ENCODE measurements at regions not wholly inside any gene's neighbourhood (a gene's known extent, or its start where the extent isn't known, plus 50 kb on each side); places are given as distances from the start of the nearest gene placed in this dataset.

- no peak for DNase-seq
These were observed 56.2 kb upstream of the PEX5L start for GRCh38 chr3:180092889-180093288.

GRCh38 chr3:180093535-180093934 lies 56.8 kb upstream of the PEX5L start:
- DNase-seq, result no peak

DNA sequence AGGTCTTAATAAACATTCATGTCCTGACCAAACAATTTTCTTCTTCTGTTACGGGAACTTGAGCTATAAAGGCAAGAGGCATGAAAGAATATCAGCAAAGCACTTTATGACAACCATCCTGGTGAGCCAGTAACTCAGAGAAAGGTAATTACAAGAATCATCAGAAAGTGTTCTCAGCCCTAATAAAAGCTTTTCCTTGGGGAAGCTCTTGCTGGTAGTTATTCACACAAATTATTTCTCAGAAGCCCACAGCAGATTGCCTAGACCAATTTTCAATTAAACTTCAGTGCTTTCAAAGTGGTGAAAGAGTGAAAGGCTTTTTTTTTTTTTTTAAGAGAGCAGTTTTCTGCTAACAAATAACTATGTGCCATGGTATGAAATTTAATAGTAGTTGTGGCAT lies 60.9 kb upstream of the PEX5L start:
- no peak for DNase-seq

DNA sequence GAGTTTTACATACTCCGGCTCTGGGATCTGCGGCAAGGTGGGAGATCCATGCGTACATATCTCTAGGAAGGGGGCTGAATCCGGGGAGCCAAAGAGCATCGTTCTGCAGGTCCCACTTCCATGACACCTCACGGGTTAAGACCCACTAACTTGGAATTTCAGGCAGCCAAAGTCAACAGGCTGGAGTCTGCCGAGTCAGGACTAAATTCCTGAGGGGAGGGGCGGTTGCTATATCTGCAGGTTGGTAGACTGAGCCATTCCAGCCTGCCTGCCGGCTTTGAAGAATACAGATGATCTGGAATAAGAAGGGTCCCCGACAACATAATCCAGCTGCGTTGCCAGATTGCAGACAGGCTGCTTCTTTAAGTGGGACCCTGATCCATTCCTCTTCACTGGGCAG lies 65.4 kb upstream of the PEX5L start:
- no peak for DNase-seq

DNA sequence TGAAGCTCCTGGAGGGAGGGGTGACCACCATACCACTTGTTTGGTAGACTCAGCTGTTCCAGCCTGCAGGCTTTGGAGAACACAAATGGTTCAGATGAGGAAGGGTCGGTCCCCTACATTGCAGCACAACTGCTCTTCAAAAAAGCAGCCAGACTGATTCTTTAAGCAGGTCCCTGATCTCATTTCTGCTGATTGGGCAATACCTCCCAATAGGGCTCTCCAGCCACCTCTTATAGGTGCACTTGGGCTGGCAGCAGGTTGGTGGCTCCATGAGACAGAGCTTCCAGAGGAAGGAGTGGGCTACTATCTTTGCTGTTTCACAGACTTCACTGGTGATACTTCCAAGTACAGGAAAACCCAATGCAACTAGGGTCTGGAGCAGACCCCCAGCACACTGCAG lies 65.9 kb upstream of the PEX5L start:
- no peak for DNase-seq

- DNase-seq, result no peak
These were observed 79.5 kb upstream of the PEX5L start for GRCh38 chr3:180116203-180116602.

DNA sequence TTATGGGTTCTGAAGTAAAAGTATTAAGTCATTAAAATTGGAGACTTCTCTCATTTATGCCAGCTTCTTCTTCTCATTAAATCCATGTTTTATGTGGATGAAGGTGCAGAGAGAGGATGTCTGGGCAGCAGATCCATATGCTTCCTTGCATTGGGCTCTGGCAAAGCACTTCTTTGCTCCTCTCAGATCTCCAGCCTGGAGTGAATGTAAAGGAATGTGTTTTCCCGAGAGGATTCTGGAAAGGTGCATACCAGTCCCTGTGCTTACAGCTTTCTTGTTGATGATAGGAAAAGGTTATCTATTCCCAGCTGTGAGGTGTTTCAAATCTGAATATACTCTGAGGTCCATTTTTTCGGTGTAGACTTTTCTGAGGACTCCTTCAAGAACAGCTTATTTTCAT lies 79.9 kb upstream of the PEX5L start:
- no peak for DNase-seq

DNA sequence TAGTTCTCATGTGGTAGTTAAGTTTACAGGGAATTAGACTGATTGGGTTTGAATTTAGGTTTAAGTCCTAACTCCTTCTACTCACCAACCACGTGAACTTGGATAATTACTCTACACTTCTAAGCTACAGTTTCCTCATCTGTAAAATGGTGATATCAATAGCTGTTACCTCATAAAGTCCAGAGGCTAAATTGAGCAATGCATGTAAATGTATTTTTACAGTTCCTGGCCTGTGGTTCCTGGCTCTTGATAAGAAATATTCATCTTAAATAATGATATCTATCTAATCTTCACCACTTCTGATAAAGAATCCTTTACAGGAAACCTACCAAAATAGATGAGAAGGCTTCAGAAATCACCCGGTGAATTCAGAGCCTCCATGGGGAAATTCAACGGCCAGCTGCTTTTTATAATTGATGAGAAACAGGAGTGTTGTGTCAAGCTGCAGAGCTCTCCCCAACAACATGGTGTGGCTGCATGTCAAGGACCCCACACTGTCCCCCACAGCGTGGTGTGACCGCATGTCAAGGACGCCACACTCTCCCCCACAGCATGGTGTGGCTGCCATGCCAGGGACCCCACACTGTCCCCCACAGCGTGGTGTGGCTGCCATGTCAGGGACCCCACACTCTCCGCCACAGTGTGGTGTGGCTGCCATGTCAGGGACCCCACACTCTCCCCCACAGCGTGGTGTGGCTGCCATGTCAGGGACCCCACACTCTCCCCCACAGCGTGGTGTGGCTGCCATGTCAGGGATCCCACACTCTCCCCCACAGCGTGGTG lies 80.8 kb upstream of the PEX5L start:
- DNase-seq, result no peak

DNA sequence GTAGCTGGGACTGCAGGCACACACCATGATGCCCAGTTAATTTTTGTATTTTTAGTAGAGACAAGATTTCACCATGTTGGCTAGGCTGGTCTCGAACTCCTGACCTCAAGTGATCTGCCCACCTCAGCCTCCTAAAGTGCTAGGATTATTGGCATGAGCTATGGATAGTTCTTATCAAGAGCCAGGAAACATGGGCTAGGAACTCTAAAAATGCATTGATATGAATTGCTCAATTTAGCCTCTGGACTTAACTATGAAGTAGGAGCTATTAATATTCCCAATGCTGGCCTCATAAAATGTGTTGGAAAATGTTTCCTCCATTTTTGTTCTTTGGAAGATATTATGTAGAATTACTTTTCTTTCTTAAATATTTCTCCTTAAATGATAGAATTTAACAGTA lies 82.8 kb upstream of the PEX5L start:
- no peak for DNase-seq

DNA sequence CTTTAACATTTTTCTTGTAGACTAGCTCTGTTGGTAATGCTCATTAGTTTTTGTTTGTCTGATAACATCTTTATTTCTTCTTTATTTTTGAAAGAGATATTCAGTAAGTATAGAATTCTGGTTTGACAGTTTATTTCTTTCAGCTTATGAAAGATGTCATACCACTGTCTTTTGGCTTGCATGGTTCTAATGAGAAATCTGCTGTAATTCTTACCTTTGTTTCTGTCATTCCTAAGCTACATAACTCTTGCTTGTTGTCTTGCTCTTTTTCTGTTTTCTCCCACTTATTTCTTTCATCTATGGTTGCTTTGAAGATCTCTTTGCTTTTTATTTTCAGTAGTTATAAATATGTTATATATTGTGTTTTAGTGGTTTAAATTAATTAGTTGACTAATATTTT lies 87.2 kb upstream of the PEX5L start:
- DNase-seq, result no peak

GRCh38 chr3:180131169-180131568 lies 94.4 kb upstream of the PEX5L start:
- DNase-seq, result no peak

GRCh38 chr3:180135101-180135500 lies 98.4 kb upstream of the PEX5L start:
- DNase-seq, result no peak

DNA sequence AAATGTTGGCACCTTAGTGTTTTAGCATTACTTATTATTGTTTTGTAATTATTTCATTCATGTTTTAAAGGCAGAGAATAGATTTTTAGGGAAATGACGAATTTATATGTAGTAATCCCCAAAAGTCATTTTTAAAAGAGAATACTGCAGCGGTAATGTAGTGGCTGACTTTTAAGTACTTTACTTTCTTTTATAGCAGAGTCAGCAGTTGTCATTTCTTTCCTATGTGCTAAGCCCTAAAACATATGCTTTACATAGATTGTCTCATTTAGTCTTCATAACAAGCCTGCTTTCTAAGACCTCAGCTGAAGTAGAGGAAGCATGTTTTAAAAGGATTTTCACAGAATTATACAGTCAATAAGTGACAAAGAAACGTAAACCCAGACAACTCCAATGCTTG lies 102.1 kb upstream of the PEX5L start:
- DNase-seq, result no peak

DNA sequence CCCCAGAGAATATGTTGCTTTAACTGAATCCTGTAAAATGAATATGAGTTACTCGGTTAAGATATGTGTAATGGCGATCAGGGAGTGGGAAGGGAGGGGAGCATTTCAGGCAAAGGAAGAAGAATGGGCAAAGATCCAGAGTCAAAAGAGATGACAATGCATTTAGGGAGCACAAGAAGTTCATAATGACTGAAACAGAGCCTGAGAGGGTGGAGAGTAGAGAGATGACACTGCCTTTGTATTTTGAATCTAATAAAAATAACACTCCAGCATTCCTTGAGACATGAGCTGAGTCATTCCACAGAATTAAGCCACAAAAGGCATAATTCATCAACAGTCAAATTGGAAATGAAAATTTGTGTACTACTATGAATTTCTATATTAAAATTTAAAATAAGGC lies 105.3 kb upstream of the PEX5L start:
- no peak for DNase-seq

DNA sequence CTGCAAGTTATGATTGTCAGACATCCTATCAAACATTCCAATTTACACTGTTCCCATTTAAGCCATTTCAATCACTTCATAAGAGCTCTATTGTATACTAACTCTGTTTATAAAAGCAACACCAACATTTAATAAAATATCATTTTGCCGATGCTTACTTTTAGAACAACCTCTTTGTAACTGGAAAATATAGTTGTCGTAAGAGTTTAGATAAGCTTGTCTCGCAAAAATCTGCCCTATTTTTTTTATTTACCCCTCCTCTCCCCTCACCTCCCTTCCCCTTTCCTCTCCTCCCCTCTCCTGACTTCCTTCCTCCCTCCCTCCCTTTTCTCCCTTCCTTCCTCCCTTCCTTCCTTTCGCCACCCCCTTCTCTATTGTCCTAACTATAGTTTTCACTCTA lies 105.7 kb upstream of the PEX5L start:
- DNase-seq, result no peak

GRCh38 chr3:180161770-180162169 lies 125.0 kb upstream of the PEX5L start:
- DNase-seq, result no peak

DNA sequence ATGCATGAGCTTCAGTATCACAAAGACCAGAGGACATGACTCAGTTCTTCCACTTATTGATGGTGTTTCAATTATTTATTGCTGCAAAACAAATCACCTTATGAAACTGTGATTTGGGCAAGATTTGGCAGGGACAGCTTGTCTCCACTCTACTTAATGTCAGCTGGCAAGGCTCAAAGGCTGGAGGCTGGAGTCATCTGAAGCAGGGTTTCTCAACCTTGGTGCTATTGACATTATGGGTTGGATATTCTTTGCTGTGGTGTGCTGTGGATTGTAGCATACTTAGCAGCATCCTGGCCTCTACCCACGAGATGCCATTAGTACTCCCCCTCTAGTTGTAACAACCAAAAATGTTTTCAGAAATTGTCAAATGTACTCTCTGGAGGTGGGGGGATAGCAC lies 138.8 kb upstream of the PEX5L start:
- DNase-seq, result no peak

GRCh38 chr3:180176059-180176458 lies 139.3 kb upstream of the PEX5L start:
- DNase-seq, result no peak

GRCh38 chr3:180177255-180177654 lies 140.5 kb upstream of the PEX5L start:
- no peak for DNase-seq

- no peak for DNase-seq
These were observed 142.8 kb upstream of the PEX5L start for GRCh38 chr3:180179562-180179961.

- DNase-seq, result no peak
These were observed 144.1 kb upstream of the PEX5L start for GRCh38 chr3:180180795-180181194.

DNA sequence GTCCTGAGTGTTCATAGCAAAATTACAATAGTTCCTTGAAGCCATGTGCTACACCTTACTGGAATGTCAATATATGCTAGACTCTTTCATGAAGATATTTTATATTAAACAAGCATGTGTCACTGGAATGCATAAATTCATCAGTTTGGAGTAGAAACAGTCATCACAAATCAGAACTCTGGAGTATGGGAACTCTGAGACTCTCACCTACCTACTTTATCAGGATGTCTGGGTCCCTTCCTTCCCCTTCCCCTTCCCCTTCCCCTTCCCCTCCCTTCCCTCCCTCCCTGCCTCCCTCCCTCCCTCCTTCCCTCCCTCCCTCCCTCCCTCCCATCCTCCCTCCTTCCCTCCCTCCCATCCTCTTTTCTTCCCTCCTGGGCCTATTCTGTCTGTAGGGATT lies 144.7 kb upstream of the PEX5L start:
- no peak for DNase-seq

DNA sequence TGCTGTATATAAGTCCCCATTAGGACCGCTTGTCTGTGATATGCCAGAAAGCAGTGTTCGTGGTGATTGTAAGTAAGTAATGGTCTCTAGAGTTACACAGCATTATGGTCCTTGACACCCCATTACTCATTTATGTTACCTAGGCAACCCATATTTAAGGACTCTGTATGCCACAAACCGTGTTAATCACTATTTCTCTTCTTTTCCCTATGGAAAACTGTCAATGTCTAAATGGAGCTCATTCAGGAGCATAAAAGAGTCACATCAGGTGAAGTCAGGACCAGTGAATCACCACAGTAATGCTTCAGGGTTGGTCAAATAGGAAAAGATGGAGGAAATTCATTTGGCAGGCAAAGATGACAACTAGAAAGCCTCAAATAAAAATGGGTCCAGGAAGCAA lies 146.6 kb upstream of the PEX5L start:
- no peak for DNase-seq

GRCh38 chr3:180184816-180185215 lies 148.1 kb upstream of the PEX5L start:
- DNase-seq, result no peak

GRCh38 chr3:180185650-180186049 lies 148.9 kb upstream of the PEX5L start:
- no peak for DNase-seq
